ENCODE measurements at regions not wholly inside any gene's neighbourhood (a gene's known extent, or its start where the extent isn't known, plus 50 kb on each side); places are given as distances from the start of the nearest gene placed in this dataset.

DNA sequence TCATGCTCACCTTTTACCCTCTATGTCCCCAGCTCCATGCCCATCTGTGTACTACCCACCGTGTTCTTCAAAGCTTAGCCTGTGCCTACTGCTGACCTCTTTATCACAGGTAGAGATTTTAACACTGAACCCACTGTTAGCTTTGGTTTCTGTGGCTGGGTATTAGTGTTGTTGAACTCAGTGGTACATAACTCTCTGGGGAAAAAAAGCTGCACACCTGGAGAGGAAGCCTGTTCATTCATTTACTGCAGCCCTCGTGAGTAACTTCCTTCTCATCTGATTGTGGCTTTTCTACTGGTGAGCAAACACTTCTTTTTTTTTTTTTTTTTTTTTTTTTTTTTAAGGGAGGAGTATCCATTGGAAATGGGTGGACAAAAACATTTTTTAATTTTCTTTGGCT, 326.3 kb downstream of the CCSER2 start:
- Histone ChIP-seq H3K4me2 (replicated peaks; ENCODE audit: extremely low read depth, low read length, poor library complexity, severe bottlenecking) (no peak overlapping the region), H3K79me2 (ENCODE audit: insufficient read depth, low read length) (no peaks in the 10 kb centered on the region), H2AFZ (ENCODE audit: insufficient read depth, low read depth, low read length, poor library complexity, severe bottlenecking) (no peak overlapping the region), H3K4me3 (replicated peaks in 1 of 3; ENCODE audit: low read depth in 2 of 3, low read length in 3 of 3) (no peak overlapping the region), H3K27ac (ENCODE audit: low read depth in 1 of 2, low read length in 2 of 2) (no peak overlapping the region), H3K27me3 (ENCODE audit: control insufficient read depth in 2 of 2, insufficient read depth in 2 of 2, low read length in 2 of 2) (no peaks in the 10 kb centered on the region), H3K9me3 (replicated peaks in 1 of 2; ENCODE audit: control insufficient read depth in 1 of 2, insufficient read depth in 1 of 2, low read length in 2 of 2) (peaks cover 3 to 4% of the 10 kb centered on the region in 2 donors), H3K9ac (ENCODE audit: insufficient read depth, low read length, poor library complexity, severe bottlenecking) (no peak overlapping the region), H3K36me3 (replicated peaks in 1 of 2; ENCODE audit: control insufficient read depth in 1 of 2, insufficient read depth in 2 of 2, low read length in 2 of 2) (no peaks in the 10 kb centered on the region), H3K4me1 (ENCODE audit: control insufficient read depth in 1 of 2, insufficient read depth in 2 of 2, low read length in 2 of 2) (no peaks in the 10 kb centered on the region), H4K20me1 (ENCODE audit: insufficient read depth, low read length) (no peaks in the 10 kb centered on the region)
- TF ChIP-seq, protein P1, sequence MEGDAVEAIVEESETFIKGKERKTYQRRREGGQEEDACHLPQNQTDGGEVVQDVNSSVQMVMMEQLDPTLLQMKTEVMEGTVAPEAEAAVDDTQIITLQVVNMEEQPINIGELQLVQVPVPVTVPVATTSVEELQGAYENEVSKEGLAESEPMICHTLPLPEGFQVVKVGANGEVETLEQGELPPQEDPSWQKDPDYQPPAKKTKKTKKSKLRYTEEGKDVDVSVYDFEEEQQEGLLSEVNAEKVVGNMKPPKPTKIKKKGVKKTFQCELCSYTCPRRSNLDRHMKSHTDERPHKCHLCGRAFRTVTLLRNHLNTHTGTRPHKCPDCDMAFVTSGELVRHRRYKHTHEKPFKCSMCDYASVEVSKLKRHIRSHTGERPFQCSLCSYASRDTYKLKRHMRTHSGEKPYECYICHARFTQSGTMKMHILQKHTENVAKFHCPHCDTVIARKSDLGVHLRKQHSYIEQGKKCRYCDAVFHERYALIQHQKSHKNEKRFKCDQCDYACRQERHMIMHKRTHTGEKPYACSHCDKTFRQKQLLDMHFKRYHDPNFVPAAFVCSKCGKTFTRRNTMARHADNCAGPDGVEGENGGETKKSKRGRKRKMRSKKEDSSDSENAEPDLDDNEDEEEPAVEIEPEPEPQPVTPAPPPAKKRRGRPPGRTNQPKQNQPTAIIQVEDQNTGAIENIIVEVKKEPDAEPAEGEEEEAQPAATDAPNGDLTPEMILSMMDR (IDR thresholded peaks at IDR 0.05) = no peak
- Mint-ChIP-seq H3K27ac (no peak overlapping the region), H3K36me3 (no peaks in the 10 kb centered on the region), H3K4me1 (no peaks in the 10 kb centered on the region), H3K27me3 (ENCODE audit: low read depth in 3 of 3) (no peaks in the 10 kb centered on the region), H3K4me3 (no peak overlapping the region), H3K9me3 (peaks cover 0 to 2% (median 0%) of the 10 kb centered on the region in 7 donors)
- intact Hi-C loops (cut with micrococcal nuclease) = no loop called here
- 60% methylated on average over 1 of the region's 2 CpGs for WGBS (ENCODE audit: insufficient coverage)
- no peak for DNase-seq

GRCh38 chr10:84659027-84659426, 330.6 kb downstream of the CCSER2 start:
- Histone ChIP-seq H3K36me3 (replicated peaks in 1 of 2; ENCODE audit: control insufficient read depth in 1 of 2, insufficient read depth in 2 of 2, low read length in 2 of 2) (no peaks in the 10 kb centered on the region), H3K27me3 (ENCODE audit: control insufficient read depth in 2 of 2, insufficient read depth in 2 of 2, low read length in 2 of 2) (no peaks in the 10 kb centered on the region), H3K4me2 (replicated peaks; ENCODE audit: extremely low read depth, low read length, poor library complexity, severe bottlenecking) (no peak overlapping the region), H3K27ac (ENCODE audit: low read depth in 1 of 2, low read length in 2 of 2) (no peak overlapping the region), H2AFZ (ENCODE audit: insufficient read depth, low read depth, low read length, poor library complexity, severe bottlenecking) (no peak overlapping the region), H3K9me3 (replicated peaks in 1 of 2; ENCODE audit: control insufficient read depth in 1 of 2, insufficient read depth in 1 of 2, low read length in 2 of 2) (no peaks in the 10 kb centered on the region), H3K4me1 (ENCODE audit: control insufficient read depth in 1 of 2, insufficient read depth in 2 of 2, low read length in 2 of 2) (no peaks in the 10 kb centered on the region), H4K20me1 (ENCODE audit: insufficient read depth, low read length) (no peaks in the 10 kb centered on the region), H3K79me2 (ENCODE audit: insufficient read depth, low read length) (no peaks in the 10 kb centered on the region), H3K4me3 (replicated peaks in 1 of 3; ENCODE audit: low read depth in 2 of 3, low read length in 3 of 3) (no peak overlapping the region), H3K9ac (ENCODE audit: insufficient read depth, low read length, poor library complexity, severe bottlenecking) (no peak overlapping the region)
- Mint-ChIP-seq H3K27me3 (ENCODE audit: low read depth in 3 of 3) (no peaks in the 10 kb centered on the region), H3K36me3 (no peaks in the 10 kb centered on the region), H3K9me3 (peaks cover 0 to 2% (median 0%) of the 10 kb centered on the region in 7 donors), H3K4me1 (no peaks in the 10 kb centered on the region), H3K4me3 (no peak overlapping the region), H3K27ac (no peak overlapping the region)
- DNase-seq = no peak
- TF ChIP-seq, protein P1 (IDR thresholded peaks at IDR 0.05) = no peak
- intact Hi-C loops (cut with micrococcal nuclease) = no loop called here
- no CpG with 5 or more reads among the region's 6 CpGs for WGBS (ENCODE audit: insufficient coverage)
